HG03460 (cell line): ENCODE measurements at regions not wholly inside any gene's neighbourhood (a gene's known extent, or its start where the extent isn't known, plus 50 kb on each side); places are given as distances from the start of the nearest gene placed in this dataset.
"Not testable (repeated sequence)": the region's sequence is repeated elsewhere in the genome, so short reads cannot be mapped to it uniquely, and the experiment has no call there.

Experiments used
- ATAC-seq: cut with Tn5 transposase; IDR thresholded peaks from one replicate; pipeline ENCODE4 v1.9.1; 2021; ENCODE audit not compliant: unreplicated experiment

GRCh38 chr6:22157233-22157632, 139.6 kb downstream of the PRL start:
- no peak for ATAC-seq

- no peak for ATAC-seq
Observed at GRCh38 chr6:22164236-22164635, 132.6 kb downstream of the PRL start.

- ATAC-seq = not testable (repeated sequence)
Observed at GRCh38 chr6:22171006-22171405, 125.8 kb downstream of the PRL start.

GRCh38 chr6:22171885-22172284, 125.0 kb downstream of the PRL start:
- not testable (repeated sequence) for ATAC-seq

- ATAC-seq = no peak
Observed at GRCh38 chr6:22173311-22173710, 123.5 kb downstream of the PRL start.

GRCh38 chr6:22180250-22180649, 116.6 kb downstream of the PRL start:
- not testable (repeated sequence) for ATAC-seq

GRCh38 chr6:22184371-22184770, 112.5 kb downstream of the PRL start:
- ATAC-seq = no peak

GRCh38 chr6:22189946-22190345, 106.9 kb downstream of the PRL start:
- no peak for ATAC-seq

GRCh38 chr6:22194188-22194921, 102.5 kb downstream of the PRL start:
- ATAC-seq = no peak

- no peak for ATAC-seq
Observed at GRCh38 chr6:22199771-22200170, 97.1 kb downstream of the PRL start.

GRCh38 chr6:22204153-22204552, 92.7 kb downstream of the PRL start:
- ATAC-seq = no peak

GRCh38 chr6:22205266-22205665, 91.6 kb downstream of the PRL start:
- no peak for ATAC-seq

GRCh38 chr6:22206106-22206505, 90.7 kb downstream of the PRL start:
- ATAC-seq = no peak

GRCh38 chr6:22208026-22208425, 88.8 kb downstream of the PRL start:
- ATAC-seq = no peak

- ATAC-seq = no peak
Observed at GRCh38 chr6:22214314-22214713, 82.5 kb downstream of the PRL start.

GRCh38 chr6:22215474-22215873, 81.4 kb downstream of the PRL start:
- ATAC-seq = not testable (repeated sequence)

GRCh38 chr6:22218410-22218809, 78.4 kb downstream of the PRL start:
- no peak for ATAC-seq

- ATAC-seq = no peak
Observed at GRCh38 chr6:22219925-22220324, 76.9 kb downstream of the PRL start.

- no peak for ATAC-seq
Observed at GRCh38 chr6:22221211-22221610, 75.6 kb downstream of the PRL start.

GRCh38 chr6:22221630-22222029, 75.2 kb downstream of the PRL start:
- ATAC-seq = no peak

- ATAC-seq = no peak
Observed at GRCh38 chr6:22222469-22222868, 74.4 kb downstream of the PRL start.

- ATAC-seq = no peak
Observed at GRCh38 chr6:22227824-22228610, 68.8 kb downstream of the PRL start.
